ENCODE measurements at regions not wholly inside any gene's neighbourhood (a gene's known extent, or its start where the extent isn't known, plus 50 kb on each side); places are given as distances from the start of the nearest gene placed in this dataset.

DNA sequence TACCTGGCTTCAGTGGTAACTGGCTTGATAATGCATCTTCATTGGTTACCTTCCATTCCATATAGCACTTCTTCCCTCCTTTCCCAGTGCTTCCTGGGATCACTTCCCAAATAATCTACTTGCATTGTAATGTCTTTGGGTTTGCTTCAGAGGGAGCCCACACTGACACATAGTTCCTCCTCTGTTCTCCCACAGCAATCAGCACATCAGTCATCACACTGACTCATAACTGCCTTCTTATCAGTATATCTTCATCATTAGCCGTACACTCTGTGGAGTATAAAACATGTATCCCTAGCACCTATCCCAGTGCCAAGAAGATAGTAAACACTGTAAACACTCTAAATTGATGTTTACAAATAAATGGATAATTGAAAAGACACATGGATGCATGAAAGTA is 91.4 kb upstream of the SCN10A start:
- no peak for DNase-seq (ENCODE audit: low read depth)
- no peak overlapping the region for H3K4me3 ChIP-seq (ENCODE audit: low read length)
- TF ChIP-seq, protein P1, sequence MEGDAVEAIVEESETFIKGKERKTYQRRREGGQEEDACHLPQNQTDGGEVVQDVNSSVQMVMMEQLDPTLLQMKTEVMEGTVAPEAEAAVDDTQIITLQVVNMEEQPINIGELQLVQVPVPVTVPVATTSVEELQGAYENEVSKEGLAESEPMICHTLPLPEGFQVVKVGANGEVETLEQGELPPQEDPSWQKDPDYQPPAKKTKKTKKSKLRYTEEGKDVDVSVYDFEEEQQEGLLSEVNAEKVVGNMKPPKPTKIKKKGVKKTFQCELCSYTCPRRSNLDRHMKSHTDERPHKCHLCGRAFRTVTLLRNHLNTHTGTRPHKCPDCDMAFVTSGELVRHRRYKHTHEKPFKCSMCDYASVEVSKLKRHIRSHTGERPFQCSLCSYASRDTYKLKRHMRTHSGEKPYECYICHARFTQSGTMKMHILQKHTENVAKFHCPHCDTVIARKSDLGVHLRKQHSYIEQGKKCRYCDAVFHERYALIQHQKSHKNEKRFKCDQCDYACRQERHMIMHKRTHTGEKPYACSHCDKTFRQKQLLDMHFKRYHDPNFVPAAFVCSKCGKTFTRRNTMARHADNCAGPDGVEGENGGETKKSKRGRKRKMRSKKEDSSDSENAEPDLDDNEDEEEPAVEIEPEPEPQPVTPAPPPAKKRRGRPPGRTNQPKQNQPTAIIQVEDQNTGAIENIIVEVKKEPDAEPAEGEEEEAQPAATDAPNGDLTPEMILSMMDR (conservative IDR thresholded peaks at IDR 0.05; ENCODE audit: low read length) = no peak

DNA sequence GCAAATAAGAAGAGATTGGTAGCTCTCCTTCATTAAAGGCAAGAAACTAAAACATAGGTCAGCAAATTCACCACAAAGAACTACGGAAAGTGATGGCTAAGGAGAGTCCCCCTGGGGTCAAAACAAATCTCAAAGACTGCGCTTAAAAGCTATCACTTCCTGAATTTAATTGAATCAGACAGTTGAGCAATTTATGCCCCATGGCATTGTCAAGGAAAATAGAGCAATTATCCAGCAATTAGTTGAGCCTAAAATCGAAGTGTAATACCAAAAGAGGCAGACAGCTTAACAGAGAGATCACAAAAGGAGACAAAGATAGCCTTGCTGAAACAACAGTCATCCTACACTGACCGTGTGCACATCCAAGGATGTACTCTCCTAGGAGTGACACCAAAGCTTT is 74.4 kb upstream of the SCN10A start:
- no peak for DNase-seq (ENCODE audit: low read depth)
- H3K4me3 ChIP-seq (ENCODE audit: low read length) = no peak overlapping the region
- TF ChIP-seq, protein P1 (conservative IDR thresholded peaks at IDR 0.05; ENCODE audit: low read length) = no peak

DNA sequence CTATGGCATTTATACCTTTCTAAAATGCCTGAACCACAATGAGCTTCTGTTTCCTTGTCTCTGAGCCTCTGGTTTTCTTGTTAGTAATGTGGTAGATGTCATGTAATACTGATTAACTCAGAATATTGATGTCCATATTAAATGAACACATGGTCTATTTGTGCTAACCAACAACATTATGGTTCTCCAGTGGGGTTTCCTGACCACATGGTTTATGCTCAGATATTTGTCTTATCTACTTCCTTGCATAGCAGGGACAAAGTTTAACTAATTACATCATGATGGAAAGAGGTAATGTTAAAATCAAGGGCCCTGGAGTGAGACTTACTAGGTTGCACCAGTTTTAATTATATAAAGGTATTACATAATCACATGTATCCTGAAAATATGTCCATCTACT is 62.6 kb upstream of the SCN10A start:
- TF ChIP-seq, protein P1 (conservative IDR thresholded peaks at IDR 0.05; ENCODE audit: low read length) = no peak
- no peak overlapping the region for H3K4me3 ChIP-seq (ENCODE audit: low read length)
- no peak for DNase-seq (ENCODE audit: low read depth)
